SK-N-DZ (cell line): ENCODE measurements at regions not wholly inside any gene's neighbourhood (a gene's known extent, or its start where the extent isn't known, plus 50 kb on each side); places are given as distances from the start of the nearest gene placed in this dataset.

Experiments
- DNase-seq: peaks from one replicate; pipeline ENCODE4 v3.0.0-alpha.2; 2015; ENCODE audit warnings: low spot score

GRCh38 chr2:18791172-18791797 lies 201.9 kb upstream of the NT5C1B start:
- no peak for DNase-seq

- no peak for DNase-seq
Observed at GRCh38 chr2:18790509-18791171, 201.3 kb upstream of the NT5C1B start.

GRCh38 chr2:18788592-18788991 lies 199.2 kb upstream of the NT5C1B start:
- no peak for DNase-seq

- DNase-seq, result no peak
Observed at GRCh38 chr2:18787726-18788125, 198.4 kb upstream of the NT5C1B start.

- no peak for DNase-seq
Observed at GRCh38 chr2:18784245-18784644, 194.9 kb upstream of the NT5C1B start.

GRCh38 chr2:18781541-18782280 lies 192.3 kb upstream of the NT5C1B start:
- no peak for DNase-seq

GRCh38 chr2:18777250-18777812 lies 188.0 kb upstream of the NT5C1B start:
- DNase-seq, result peak; percentile 36

- no peak for DNase-seq
Observed at GRCh38 chr2:18771212-18771611, 181.8 kb upstream of the NT5C1B start.

- DNase-seq, result no peak
Observed at GRCh38 chr2:18763338-18763737, 174.0 kb upstream of the NT5C1B start.

- no peak for DNase-seq
Observed at GRCh38 chr2:18762667-18763066, 173.3 kb upstream of the NT5C1B start.

- no peak for DNase-seq
Observed at GRCh38 chr2:18754286-18754685, 164.9 kb upstream of the NT5C1B start.

GRCh38 chr2:18753722-18754121 lies 164.4 kb upstream of the NT5C1B start:
- DNase-seq, result no peak

- peak; percentile 2 for DNase-seq
Observed at GRCh38 chr2:18752667-18753422, 163.5 kb upstream of the NT5C1B start.

- DNase-seq, result no peak
Observed at GRCh38 chr2:18752022-18752493, 162.7 kb upstream of the NT5C1B start.

GRCh38 chr2:18750672-18751554 lies 161.5 kb upstream of the NT5C1B start:
- no peak for DNase-seq

- peak; percentile 29 for DNase-seq
Observed at GRCh38 chr2:18749912-18750526, 160.7 kb upstream of the NT5C1B start.

GRCh38 chr2:18745431-18746272 lies 156.3 kb upstream of the NT5C1B start:
- DNase-seq, result no peak

GRCh38 chr2:18741895-18742732 lies 152.7 kb upstream of the NT5C1B start:
- DNase-seq, result no peak
